HepG2 (cell line): ENCODE measurements at regions not wholly inside any gene's neighbourhood (a gene's known extent, or its start where the extent isn't known, plus 50 kb on each side); places are given as distances from the start of the nearest gene placed in this dataset.

ENCODE experiments used
- ARID5B ChIP-seq: IDR thresholded peaks from 2 replicates; pipeline ENCODE4 v1.4.0; 2020; ENCODE audit warnings: mild to moderate bottlenecking, missing genetic modification reagents
- GPBP1L1 ChIP-seq: sonication (generic); formaldehyde crosslinking; IDR thresholded peaks from 2 replicates; pipeline ENCODE4 v1.5.0; 2020; ENCODE audit warnings: mild to moderate bottlenecking, missing genetic modification reagents
- MYC ChIP-seq: sonication (generic); formaldehyde crosslinking; IDR thresholded peaks from 2 replicates; pipeline ENCODE4 v1.9.0; 2021; ENCODE audit warnings: missing genetic modification reagents, borderline replicate concordance
- ONECUT2 ChIP-seq: sonication (generic); formaldehyde crosslinking; IDR thresholded peaks from 2 replicates; pipeline ENCODE4 v1.4.0; 2020; ENCODE audit warnings: missing genetic modification reagents
- SYNCRIP ChIP-seq: fragments of 200-400 bp; formaldehyde crosslinking; IDR thresholded peaks from 2 replicates; pipeline ENCODE4 v1.6.1; 2018; ENCODE audit warnings: mild to moderate bottlenecking, low read depth, low read length; ENCODE audit not compliant: insufficient read depth
- TAF15 ChIP-seq: fragments of 200-400 bp; formaldehyde crosslinking; IDR thresholded peaks from one replicate; pipeline ENCODE4 v1.6.1; 2018; ENCODE audit warnings: mild to moderate bottlenecking, low read depth, low read length; ENCODE audit not compliant: poor library complexity, severe bottlenecking
- TARDBP ChIP-seq: sonication (generic); formaldehyde crosslinking; IDR thresholded peaks from 2 replicates; pipeline ENCODE4 v1.8.0; 2022; ENCODE audit warnings: mild to moderate bottlenecking, missing genetic modification reagents
- U2AF1 ChIP-seq: fragments of 200-400 bp; formaldehyde crosslinking; optimal IDR thresholded peaks from 2 replicates; pipeline ENCODE3; 2017; ENCODE audit warnings: mild to moderate bottlenecking, low read depth, low read length
- UBTF ChIP-seq: sonication (generic); formaldehyde crosslinking; IDR thresholded peaks from 2 replicates; pipeline ENCODE4 v1.4.0; 2020; ENCODE audit warnings: mild to moderate bottlenecking, missing genetic modification reagents
- ZNF274 ChIP-seq: sonication (generic); formaldehyde crosslinking; IDR thresholded peaks from 2 replicates; pipeline ENCODE4 v1.5.1; 2020; ENCODE audit warnings: mild to moderate bottlenecking, missing genetic modification reagents
- ZNF292 ChIP-seq: sonication (generic); formaldehyde crosslinking; IDR thresholded peaks from 2 replicates; pipeline ENCODE4 v1.8.1; 2022; ENCODE audit warnings: mild to moderate bottlenecking, low read depth, missing genetic modification reagents, borderline replicate concordance
- ZNF337 ChIP-seq: sonication (generic); formaldehyde crosslinking; IDR thresholded peaks from 2 replicates; pipeline ENCODE4 v1.5.1; 2020; ENCODE audit warnings: missing genetic modification reagents, low read depth, mild to moderate bottlenecking, borderline replicate concordance

- TF ChIP-seq UBTF = no peak
- no peak for TF ChIP-seq GPBP1L1 (CRISPR knock-in tag)
- no peak for TF ChIP-seq ZNF292 (CRISPR knock-in tag)
- no peak for TF ChIP-seq ONECUT2 (CRISPR knock-in tag)
- no peak for TF ChIP-seq TAF15
- TF ChIP-seq U2AF1 = no peak
- TF ChIP-seq ZNF274 = no peak
- TF ChIP-seq SYNCRIP = no peak
- TF ChIP-seq ZNF337 (CRISPR knock-in tag) = no peak
- TF ChIP-seq MYC (CRISPR knock-in tag) = no peak
- TF ChIP-seq TARDBP (CRISPR knock-in tag) = no peak
- no peak for TF ChIP-seq ARID5B (CRISPR knock-in tag)
These were observed 85.3 kb downstream of the LEPR start (continued) for GRCh38 chr1:65505547-65506300.
